ENCODE measurements at regions not wholly inside any gene's neighbourhood (a gene's known extent, or its start where the extent isn't known, plus 50 kb on each side); places are given as distances from the start of the nearest gene placed in this dataset.
"Not testable (repeated sequence)": the region's sequence is repeated elsewhere in the genome, so short reads cannot be mapped to it uniquely, and the experiment has no call there.

- DNase-seq (ENCODE audit: low spot score) = no peak
Measured at GRCh38 chr5:68658810-68659372, 434.9 kb upstream of the SLC30A5 start.

GRCh38 chr5:68659881-68660280, 433.9 kb upstream of the SLC30A5 start:
- no peak for DNase-seq (ENCODE audit: low spot score)

- DNase-seq (ENCODE audit: low spot score) = peak; percentile 70
Measured at GRCh38 chr5:68661237-68661636, 432.6 kb upstream of the SLC30A5 start.

GRCh38 chr5:68662804-68663307, 431.0 kb upstream of the SLC30A5 start:
- DNase-seq (ENCODE audit: low spot score) = no peak

- no peak for DNase-seq (ENCODE audit: low spot score)
Measured at GRCh38 chr5:68669864-68670575, 423.8 kb upstream of the SLC30A5 start.

GRCh38 chr5:68673106-68673822, 420.6 kb upstream of the SLC30A5 start:
- no peak for DNase-seq (ENCODE audit: low spot score)

GRCh38 chr5:68673823-68674180, 420.0 kb upstream of the SLC30A5 start:
- no peak for DNase-seq (ENCODE audit: low spot score)

GRCh38 chr5:68679041-68679440, 414.8 kb upstream of the SLC30A5 start:
- DNase-seq (ENCODE audit: low spot score) = no peak

- DNase-seq (ENCODE audit: low spot score) = no peak
Measured at GRCh38 chr5:68680366-68680765, 413.4 kb upstream of the SLC30A5 start.

- DNase-seq (ENCODE audit: low spot score) = no peak
Measured at GRCh38 chr5:68681929-68682328, 411.9 kb upstream of the SLC30A5 start.

- DNase-seq (ENCODE audit: low spot score) = no peak
Measured at GRCh38 chr5:68682400-68683160, 411.2 kb upstream of the SLC30A5 start.

GRCh38 chr5:68683632-68684036, 410.2 kb upstream of the SLC30A5 start:
- DNase-seq (ENCODE audit: low spot score) = peak; percentile 47

- DNase-seq (ENCODE audit: low spot score) = no peak
Measured at GRCh38 chr5:68685863-68686262, 408.0 kb upstream of the SLC30A5 start.

- DNase-seq (ENCODE audit: low spot score) = no peak
Measured at GRCh38 chr5:68688547-68688946, 405.3 kb upstream of the SLC30A5 start.

- DNase-seq (ENCODE audit: low spot score) = no peak
Measured at GRCh38 chr5:68689010-68689409, 404.8 kb upstream of the SLC30A5 start.

- not testable (repeated sequence) for DNase-seq (ENCODE audit: low spot score)
Measured at GRCh38 chr5:68691874-68692273, 401.9 kb upstream of the SLC30A5 start.

- DNase-seq (ENCODE audit: low spot score) = no peak
Measured at GRCh38 chr5:68698025-68698940, 395.5 kb upstream of the SLC30A5 start.

- no peak for DNase-seq (ENCODE audit: low spot score)
Measured at GRCh38 chr5:68699966-68700365, 393.8 kb upstream of the SLC30A5 start.

GRCh38 chr5:68707575-68707974, 386.2 kb upstream of the SLC30A5 start:
- DNase-seq (ENCODE audit: low spot score) = no peak

GRCh38 chr5:68708156-68708841, 385.5 kb upstream of the SLC30A5 start:
- no peak for DNase-seq (ENCODE audit: low spot score)

GRCh38 chr5:68708842-68709170, 385.0 kb upstream of the SLC30A5 start:
- no peak for DNase-seq (ENCODE audit: low spot score)
